Erythroblast (primary cell): ENCODE measurements at regions not wholly inside any gene's neighbourhood (a gene's known extent, or its start where the extent isn't known, plus 50 kb on each side); places are given as distances from the start of the nearest gene placed in this dataset.

Experiments
- GATA1 ChIP-seq: IDR thresholded peaks from 2 replicates; pipeline ENCODE4 v1.6.1; 2011; ENCODE audit warnings: low read depth, mild to moderate bottlenecking, control low read depth, low read length, moderate library complexity
- POLR2A ChIP-seq: IDR thresholded peaks from 2 replicates; pipeline ENCODE4 v1.6.1; 2011; ENCODE audit warnings: mild to moderate bottlenecking, low read length

- no peak for TF ChIP-seq POLR2A
- TF ChIP-seq GATA1 = no peak
Measured at GRCh38 chr2:180872255-180872654, 108.2 kb upstream of the UBE2E3 start.
